HG03469 (cell line): ENCODE measurements at regions not wholly inside any gene's neighbourhood (a gene's known extent, or its start where the extent isn't known, plus 50 kb on each side); places are given as distances from the start of the nearest gene placed in this dataset.
"Not testable (repeated sequence)": the region's sequence is repeated elsewhere in the genome, so short reads cannot be mapped to it uniquely, and the experiment has no call there.

Experiments
- ATAC-seq: cut with Tn5 transposase; IDR thresholded peaks from one replicate; pipeline ENCODE4 v1.9.1; 2021; ENCODE audit warnings: mild to moderate bottlenecking, moderate library complexity, moderate number of reproducible peaks; ENCODE audit not compliant: unreplicated experiment

DNA sequence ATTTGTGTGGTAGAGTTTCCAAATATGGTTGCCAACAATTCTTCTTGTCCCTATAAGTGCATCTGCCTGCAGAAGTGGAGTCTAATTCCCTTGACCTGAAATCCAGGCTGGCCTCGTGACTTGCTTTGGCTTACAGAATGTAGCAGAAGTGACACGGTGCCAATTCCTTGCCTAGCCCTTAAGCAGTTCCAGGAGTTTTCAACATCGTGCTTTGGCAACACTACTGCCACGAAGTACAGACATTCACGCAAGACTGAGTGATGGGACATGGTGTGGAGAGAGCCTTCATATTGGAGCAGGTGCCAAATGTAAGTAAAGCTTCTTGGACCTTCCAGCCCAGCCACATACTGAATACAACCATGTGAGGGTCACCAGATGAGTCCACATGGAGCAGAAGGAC is 92.9 kb upstream of the NEK6 start:
- ATAC-seq: no peak

DNA sequence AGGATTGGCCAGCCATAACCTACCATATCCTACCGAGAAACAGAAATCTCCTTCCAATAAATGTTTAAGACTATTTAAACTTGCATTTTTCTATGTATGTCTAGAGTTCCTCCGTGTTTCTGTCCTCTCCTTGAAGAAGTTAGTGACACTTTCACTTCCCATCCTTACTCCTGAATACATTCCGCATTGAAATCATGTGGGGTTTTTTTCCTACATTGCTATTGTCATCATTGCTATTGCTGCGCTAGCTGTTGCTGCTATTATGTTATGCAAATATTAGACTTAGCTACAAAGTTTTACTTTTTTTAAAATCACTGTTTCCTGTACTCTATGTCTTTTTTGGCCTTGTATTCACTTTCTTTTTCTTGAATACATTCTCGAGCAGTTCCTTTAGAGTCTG is 83.3 kb upstream of the NEK6 start:
- no peak for ATAC-seq

DNA sequence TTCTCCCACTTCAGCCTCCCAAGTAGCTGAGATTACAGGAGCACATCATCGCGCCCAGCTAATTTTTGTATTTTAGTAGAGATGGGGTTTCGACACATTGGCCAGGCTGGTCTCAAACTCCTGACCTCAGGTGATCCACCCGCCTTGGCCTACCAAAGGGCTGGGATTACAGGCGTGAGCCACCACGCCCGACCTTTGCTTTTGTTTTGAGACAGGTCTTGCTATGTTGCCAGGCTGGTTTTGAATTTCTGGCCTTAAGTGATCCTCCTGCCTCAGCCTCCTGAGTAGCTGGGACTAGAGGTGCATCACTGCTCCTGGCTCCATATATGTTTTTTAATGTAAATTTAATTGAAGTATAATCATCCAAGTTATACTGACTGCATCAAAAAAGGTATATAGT is 80.2 kb upstream of the NEK6 start:
- not testable (repeated sequence) for ATAC-seq

DNA sequence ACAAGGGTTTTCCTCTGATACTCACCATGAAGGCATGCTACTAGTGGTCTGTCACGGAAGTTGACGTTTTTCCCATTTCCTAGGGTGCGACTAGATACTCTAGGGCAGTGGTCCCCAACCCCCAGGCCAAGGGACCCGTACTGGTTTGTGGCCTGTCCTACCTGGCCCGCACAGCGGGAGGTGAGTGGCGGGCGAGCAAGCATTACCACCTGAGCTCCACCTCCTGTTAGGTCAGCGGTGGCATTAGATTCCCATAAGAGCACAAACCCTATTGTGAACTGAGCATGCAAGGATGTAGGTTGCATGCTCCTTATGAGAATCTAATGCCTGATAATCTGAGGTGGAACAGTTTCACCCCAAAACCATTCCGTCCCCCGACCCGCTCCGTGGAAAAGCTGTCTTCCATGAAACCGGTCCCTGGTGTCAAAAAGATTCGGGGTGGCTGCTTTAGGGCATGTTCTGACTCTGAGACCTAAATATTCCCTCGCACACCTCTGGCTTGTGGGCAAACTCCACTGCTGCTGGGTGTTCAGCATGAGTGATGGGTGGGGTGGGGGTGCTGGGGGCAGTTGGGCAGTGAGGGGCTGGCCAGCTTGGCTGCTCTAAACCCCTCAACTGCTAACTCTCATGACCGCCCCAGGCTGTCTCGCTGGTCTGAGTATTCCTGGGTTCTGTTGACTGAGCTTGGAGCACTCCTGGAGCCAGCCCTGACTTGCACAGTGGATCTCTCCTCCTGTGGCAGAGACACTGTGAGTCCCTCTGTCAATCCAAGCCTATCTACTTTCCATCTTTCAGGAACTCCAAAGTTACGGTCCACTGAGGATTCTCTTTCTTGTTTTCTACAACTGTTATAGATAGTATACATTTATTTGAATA is 78.3 kb upstream of the NEK6 start:
- no peak for ATAC-seq

DNA sequence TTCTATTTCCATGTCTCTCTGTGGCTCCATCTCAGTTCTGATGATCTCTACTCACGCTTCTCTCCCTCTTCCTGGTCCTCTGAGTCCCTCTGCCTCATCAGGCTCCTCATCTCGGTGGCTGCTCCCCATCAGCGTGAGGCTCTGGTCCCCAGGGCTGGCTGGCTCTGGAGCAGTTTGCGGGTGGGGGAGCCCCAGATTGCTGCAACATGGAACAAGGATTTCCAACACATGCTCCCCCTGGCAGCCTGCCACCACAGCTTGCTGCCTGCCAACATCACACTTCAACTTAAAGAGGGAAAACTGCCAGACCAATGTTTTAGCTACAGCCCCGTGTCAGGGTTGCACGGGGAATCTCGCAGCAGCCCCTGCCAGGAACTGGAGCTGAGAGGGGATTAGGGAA is 77.2 kb upstream of the NEK6 start:
- no peak for ATAC-seq

DNA sequence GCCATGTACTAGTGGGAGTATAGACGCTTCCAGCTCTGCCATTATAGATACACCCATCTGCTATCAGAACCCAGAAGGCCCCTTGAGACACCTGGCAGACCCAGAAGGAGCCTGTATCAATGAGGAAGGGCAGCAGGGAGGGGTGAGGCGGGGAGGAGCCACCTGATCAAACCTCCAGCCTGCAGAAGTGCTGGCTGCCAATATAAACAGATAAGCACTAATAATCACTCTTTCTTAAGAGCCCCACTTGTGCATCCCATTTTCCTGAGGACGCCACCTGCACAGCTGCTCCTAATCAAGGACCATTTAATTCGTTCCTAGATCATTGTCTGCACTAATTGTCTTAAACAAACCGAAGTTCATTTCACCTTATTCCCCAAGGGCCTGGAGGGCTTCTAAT is 75.0 kb upstream of the NEK6 start:
- no peak for ATAC-seq

DNA sequence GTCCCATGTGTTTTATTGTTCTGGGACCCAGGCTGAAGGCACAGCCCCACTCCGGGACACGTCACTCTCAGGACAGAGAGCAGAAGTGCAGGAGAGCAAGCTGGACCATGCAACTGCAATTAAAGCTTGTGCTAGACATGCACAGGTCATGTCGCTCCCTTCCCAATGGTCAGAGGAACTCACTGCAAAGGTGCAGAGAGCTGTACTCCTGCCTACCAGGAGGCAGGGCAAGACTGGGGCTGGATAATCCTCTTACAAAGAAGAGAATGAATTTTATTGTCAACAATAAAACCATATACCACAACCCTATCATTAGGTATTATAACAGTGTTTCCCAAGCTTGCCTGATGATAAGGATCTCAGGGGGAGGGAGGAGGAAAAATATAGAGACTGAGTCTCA is 74.0 kb upstream of the NEK6 start:
- no peak for ATAC-seq

DNA sequence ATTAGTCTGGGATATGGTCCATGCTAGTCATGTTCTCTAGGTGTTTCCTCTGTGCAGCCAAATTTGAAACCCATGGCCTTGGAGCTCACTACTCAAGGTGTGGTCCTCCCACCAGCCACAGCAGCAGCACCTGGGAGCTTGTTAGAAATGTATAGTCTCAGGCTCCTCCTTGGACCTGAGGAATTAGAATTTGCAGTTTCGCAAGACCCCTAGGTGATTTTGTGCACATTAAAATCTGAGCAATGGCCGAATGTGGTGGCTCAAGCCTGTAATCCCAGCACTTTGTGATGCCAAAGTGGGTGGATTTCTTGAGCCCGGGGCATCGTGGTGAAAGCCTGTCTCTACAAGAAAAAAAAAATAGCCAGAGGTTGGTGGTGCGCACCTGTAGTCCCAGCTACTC is 72.3 kb upstream of the NEK6 start:
- no peak for ATAC-seq

DNA sequence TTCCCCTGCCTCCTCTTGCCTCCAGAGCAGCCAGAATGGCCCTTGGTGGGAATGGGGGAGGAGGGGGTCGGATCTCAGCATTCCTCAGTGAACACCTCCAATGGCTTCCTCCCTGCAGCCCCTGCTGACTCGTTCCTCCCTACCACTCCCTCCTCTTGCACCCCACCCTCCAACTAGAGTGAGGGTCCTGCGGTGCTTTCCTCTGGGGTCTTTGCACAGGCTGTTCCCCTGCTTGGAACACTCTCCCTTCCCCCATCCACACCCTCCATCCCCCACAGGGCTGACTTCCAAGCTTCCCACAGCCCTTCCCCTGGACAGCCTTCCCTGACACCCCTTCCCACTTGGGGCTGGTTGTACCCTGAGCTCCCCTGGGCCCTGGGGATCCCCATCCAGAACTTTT is 70.4 kb upstream of the NEK6 start:
- ATAC-seq: no peak

DNA sequence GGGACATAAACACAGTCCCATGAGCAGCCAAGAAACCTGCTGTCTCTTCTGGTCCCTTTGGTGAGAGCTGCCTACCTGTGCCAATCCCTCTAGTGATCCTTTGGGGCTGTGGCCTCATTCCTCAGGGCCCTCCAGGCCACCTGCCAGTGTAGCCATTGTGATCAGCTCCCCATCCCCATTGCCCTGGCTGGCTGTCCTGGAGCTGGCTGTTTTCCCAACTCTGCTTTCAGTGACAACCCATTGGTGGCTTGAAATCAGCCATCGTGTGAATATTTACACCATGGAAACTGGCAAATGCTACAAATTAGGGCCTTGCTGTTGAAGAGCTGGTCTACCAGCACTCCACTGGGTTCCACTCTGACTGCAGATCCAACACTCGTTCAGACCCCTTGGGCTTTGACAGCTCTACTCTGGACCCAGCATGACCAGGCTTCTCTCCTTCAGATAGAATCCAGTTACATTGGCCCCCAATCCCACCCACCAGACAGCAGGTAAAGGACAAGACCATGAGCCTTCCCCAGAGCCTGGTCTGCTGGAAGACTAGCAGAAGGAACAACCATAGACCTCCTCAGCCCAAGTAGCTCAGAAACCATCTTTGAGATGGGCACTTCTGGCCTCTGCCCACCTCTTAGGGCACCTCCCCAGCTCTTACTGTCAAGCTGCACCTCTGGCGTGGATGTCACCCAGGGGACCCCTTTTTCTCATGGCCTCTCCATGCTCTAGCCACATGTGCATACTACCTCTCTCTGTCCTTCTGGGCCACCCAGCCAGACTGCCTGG is 69.2 kb upstream of the NEK6 start:
- no peak for ATAC-seq

DNA sequence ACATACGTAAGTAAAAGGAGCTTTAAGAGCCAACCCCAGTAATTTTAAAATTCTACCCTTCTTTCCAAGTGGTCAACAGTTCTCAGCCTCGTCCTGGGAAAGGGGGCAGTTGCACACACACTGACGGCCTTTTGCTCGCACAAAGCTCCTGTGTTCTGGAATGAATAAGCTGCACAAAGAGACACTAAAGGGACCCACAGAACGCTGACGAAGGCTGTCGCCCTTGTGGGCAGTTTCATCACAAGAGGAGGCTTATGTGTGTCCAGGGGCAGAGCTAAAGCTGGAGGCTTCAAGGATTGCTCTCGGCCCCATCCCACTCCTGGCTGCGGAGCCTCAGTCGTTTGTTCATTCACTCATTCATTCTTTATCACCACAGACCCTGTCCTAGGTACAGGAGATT is 67.0 kb upstream of the NEK6 start:
- ATAC-seq: no peak

DNA sequence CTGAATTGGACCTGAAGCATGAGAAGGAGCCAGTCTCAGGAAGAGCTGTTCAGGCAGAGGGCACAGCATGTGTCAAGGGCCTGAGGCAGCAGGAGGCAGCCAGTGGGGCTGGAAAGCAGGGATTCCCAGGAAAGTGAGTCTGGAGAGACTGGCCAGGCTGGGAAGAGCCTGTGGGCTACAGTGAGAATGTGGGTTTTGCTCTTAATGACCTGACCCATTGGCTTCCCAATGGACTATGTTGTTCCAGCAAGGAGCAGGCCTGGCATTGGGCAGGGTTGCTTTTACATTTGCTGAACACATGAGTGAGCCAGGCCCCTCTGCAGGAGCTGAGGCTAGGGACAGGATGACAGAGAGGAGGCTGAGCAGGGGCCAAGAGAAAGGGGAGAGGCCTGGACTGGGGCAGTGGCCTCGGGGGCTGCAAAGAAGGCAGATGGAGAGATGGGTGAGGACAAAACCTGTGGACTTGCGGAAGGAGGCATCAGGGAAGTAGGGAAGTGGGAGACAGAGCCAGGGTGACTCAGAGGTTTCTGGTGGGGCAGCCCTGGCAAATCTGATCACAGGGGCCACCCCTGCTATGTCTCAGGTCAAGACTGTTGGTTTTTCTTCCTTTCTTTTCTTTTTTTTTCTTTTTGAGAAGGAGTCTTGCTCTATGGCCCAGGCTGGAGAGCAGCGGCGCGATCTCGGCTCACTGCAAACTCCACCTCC is 65.9 kb upstream of the NEK6 start:
- ATAC-seq: no peak

DNA sequence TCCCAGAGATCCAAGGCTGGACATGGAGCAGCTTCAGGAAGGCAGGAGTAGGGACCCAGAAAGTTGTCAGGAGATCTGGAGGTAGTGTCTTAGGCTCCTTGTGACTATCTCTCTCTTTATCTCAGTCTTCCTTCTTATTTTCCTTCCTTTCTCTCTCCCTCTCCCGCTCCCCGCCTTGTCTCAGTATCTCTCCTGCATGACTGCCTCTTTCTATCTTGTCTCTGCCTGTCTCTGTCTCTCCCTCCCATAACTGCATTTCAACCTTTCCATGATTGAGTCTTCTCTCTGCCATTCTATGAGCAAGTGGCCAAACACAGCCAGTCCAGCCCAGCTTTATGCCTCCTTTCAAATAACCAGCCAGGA is 61.0 kb upstream of the NEK6 start:
- no peak for ATAC-seq

DNA sequence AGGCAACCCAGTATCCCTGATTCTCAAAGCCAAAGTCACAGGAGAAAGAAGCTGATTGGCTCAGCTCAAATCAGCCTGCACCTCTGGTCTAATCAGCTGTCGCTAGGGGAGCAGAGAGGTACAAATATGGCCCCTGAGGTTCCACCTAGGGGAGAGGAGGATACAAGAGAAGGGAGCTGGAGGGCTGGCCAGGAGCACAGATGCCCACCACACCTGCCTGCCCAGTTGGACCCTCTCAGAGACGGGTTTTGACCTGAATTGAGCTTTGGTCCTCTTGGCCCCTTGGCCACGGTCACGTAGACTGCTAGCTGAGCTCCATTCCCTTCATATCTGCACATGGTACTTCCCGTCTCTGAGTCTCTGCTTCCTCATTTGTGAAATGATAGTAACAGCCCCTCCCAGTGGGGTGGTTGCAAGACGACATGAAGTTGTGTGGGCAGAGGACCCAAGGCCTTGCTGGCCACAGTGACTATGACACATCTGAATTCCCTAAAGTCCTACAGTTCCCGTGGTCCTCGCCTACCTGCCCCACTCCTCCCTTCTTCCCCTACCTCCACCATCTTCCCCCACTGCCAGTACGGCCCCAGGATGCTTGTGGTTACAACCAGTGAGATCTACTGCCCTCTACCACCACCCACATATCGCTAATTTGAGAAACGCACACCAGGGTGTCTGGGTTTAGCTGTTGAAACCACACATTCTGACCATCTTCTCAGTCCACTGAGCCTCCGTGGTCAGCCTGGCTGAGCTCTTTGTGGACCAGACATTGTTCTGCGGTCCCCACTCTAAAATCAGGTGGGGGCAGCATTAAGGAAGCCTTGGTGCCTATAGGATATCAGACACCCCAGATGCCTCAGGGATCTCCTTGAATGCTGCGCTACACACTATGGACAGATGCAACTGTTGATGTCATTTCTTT is 60.3 kb upstream of the NEK6 start:
- no peak for ATAC-seq

DNA sequence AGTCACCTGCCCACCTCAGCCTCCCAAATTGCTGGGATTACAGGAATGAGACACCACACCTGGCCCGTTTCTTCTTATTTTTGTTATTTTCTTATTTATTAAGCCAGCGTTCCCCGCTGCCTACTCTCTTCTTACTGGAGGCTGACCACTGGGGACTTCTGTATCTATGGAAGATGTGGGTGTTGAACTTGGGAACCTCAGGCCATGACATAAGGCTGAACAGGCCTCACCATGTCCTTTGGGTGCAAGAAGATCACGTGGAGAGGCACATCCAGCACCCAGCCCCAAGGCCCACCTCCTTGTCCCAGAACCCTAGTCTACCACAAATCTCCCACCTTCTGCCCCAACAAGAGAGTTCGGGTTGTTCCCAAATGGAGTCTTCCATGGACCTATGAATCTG is 59.4 kb upstream of the NEK6 start:
- no peak for ATAC-seq

DNA sequence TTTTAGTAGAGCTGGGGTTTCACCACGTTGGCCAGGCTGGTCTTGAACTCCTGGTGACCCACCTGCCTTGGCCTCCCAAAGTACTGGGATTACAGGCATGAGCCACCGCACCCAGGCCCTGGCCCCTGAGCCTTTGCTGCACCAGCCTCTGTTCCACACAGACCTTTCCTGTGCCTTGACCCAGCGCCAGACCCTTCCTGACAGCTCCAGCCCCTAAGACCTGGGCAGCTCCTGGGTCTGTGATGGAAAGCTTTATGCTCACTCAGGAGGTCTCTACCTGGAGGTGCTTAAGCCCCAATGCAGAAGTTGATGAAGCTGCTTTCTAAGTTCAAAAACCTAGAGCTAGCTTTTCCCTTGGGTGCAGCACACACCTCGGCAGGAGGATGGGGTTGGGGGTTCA is 58.8 kb upstream of the NEK6 start:
- ATAC-seq: no peak

DNA sequence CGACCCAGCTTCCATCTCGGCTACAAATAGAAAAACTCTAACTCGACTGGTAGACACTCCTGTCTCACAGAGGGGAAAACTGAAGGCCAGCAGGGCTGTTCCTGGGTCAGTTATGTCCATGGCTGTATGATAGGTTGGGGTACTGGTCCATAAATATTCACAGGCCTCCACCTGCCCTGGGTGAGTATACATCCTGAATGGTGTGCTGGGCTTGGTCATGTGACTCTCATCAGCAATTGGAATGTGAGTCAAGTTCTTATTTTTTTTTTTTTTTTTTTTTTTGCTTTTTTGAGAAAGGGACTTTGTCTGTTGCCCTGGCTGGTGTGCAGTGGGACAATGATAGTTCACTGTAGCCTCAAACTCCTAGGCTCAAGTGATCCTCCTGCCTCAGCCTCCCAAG is 58.3 kb upstream of the NEK6 start:
- ATAC-seq: no peak

DNA sequence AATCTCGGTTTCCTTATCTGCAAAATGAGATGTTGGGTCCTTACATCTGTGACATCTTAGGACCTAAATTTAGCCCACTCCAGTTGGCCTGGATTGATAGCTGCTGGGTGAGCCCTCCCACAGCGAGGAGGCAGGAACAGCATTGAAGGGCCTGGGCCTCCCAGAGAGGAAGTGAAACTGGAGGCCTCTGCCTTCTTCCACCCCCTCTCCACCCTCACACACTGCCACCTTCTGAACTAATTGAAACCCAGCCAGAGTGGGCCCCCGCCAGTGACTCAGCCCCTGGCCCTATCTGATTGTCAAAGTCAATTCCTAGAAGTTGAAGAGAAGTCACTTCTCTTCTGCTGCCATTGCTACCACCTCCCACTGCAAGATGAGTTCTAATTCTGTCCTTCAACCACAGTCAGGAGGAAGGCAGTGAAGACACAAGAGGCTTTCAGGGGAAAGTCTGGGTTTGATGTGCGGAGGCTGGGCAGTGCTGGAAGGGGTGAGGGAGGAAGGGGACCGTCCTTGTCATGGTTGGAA is 55.2 kb upstream of the NEK6 start:
- peak; percentile 53 for ATAC-seq

DNA sequence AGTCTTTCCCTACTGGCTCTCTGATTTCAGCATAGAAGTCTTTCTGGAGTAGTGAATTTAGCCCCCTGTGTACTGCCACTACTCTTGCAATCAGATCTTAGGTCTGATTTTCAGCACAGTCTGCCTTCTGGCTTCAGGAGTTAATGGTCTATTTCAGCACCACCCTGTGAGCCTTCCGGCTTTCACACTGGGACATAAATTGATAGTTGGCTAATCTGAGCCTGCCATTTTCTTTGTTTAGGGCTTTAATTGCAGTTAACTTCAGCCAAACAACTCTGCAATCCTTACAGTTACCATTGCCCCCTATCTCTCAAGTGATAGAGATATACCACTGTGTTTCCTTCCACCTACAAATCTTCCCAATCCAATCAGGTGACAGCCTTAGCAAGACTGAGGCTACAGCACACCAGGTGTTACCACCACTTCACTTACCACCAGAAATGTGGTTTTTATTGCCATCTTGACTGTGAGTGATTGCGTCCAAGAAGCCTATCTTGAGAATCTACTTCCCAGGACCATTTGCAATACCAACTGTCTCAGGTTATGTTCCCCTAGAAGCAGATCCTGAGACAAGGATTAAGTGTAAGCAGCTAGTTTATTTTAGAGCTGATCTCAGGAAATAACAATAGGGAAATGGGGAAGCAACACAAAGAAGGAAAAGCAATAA is 51.9 kb upstream of the NEK6 start:
- ATAC-seq: no peak

DNA sequence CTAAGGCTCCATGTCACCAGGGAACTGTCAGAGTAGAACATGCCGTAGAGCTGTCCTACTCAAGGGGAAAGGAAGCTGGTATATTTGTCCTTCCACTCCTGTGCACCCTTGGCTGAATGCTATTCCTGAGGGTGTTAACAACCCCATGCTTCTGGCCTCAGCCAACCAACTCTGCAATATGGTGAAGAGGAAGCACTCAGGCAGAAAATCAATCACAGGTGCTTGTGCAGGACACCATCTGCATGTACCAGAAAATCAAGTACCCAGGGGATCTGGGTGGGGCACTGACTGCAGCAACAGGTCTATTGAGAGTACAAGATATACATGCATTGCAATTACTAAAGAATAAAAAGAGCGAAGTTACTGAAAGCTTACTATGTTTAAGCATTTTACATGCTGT is 51.4 kb upstream of the NEK6 start:
- ATAC-seq: no peak
